ENCODE measurements at regions not wholly inside any gene's neighbourhood (a gene's known extent, or its start where the extent isn't known, plus 50 kb on each side); places are given as distances from the start of the nearest gene placed in this dataset.

DNA sequence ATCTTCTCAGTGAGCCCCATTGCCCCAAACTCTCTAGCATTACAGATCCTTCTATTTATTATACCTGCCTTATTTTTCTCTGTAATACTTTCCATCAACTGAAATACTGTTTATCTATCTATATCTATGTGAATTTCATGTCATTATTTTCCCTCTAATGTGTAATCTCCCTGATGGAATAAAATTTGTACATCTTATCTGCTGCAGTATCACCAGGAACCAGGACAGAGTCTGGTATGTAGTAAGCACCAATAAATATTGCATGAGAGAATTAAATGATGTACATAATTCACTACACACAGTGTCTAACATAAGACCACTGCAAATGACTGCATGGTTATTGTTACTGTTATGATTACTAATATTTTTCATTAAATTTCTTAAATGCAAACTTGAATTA lies 759.1 kb downstream of the PRELID2 start:
- no peak for TF ChIP-seq POLR2AphosphoS5 (IDR thresholded peaks at IDR 0.05; ENCODE audit: borderline replicate concordance, low read depth, low read length)
- no peak for TF ChIP-seq EZH2 (IDR thresholded peaks at IDR 0.05)

All from SK-N-MC (cell line).